ENCODE measurements at regions not wholly inside any gene's neighbourhood (a gene's known extent, or its start where the extent isn't known, plus 50 kb on each side); places are given as distances from the start of the nearest gene placed in this dataset.

DNA sequence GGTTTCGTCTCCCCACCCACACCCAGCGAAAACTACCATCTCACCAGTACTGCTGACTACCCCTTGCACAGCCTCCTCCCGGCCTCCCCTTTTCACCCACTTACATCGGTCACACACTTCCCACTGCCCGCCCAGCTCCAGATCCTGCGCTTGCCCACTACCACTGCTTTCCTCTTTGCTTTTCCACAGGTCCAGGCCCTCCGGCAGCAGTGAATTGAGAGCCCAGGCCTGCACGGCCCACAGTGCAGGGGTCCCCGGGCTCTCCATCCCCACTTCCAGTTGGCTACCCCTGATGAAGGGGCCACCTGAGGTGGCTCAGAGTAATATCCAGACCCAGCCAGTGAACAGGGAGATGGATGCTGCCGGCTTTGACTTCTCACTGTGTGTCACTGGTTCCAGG lies 120.2 kb upstream of the FSTL4 start:
- no peaks in the 10 kb centered on the region for H3K27me3 ChIP-seq (ENCODE audit: control insufficient read depth, insufficient read depth, low read length)
- H3K36me3 ChIP-seq (ENCODE audit: control insufficient read depth, insufficient read depth, low read length), result no peaks in the 10 kb centered on the region
- no peaks in the 10 kb centered on the region for H3K4me1 ChIP-seq (ENCODE audit: control insufficient read depth, insufficient read depth, low read length)
- H3K9me3 ChIP-seq (ENCODE audit: control insufficient read depth, low read length), result no peaks in the 10 kb centered on the region
- H3K4me3 ChIP-seq (ENCODE audit: low read length), result no peak overlapping the region
- H3K9ac ChIP-seq (ENCODE audit: low read length), result no peak overlapping the region

DNA sequence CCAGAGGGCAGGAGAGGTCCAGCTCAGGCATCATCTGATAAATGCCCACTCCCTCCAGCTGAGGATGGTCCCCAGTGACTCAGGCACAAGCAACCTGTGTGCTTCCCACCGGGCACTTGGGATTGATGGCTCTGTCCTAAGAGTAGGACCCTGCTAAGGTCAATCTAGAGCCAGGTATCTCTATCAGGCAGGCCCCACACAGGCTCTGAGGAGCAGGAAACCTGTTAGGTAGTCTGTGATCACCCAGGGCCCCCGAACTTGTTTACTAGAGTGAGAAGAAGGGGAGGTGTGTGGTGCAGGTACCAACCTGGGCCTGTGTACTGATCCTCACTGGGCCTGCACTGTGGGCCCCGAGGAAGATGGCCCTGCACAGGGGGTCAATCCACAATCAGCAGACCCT lies 119.6 kb upstream of the FSTL4 start:
- Histone ChIP-seq H3K9ac (ENCODE audit: low read length) (no peak overlapping the region), H3K27me3 (ENCODE audit: control insufficient read depth, insufficient read depth, low read length) (no peaks in the 10 kb centered on the region), H3K4me3 (ENCODE audit: low read length) (no peak overlapping the region), H3K9me3 (ENCODE audit: control insufficient read depth, low read length) (no peaks in the 10 kb centered on the region), H3K36me3 (ENCODE audit: control insufficient read depth, insufficient read depth, low read length) (no peaks in the 10 kb centered on the region), H3K4me1 (ENCODE audit: control insufficient read depth, insufficient read depth, low read length) (no peaks in the 10 kb centered on the region)

DNA sequence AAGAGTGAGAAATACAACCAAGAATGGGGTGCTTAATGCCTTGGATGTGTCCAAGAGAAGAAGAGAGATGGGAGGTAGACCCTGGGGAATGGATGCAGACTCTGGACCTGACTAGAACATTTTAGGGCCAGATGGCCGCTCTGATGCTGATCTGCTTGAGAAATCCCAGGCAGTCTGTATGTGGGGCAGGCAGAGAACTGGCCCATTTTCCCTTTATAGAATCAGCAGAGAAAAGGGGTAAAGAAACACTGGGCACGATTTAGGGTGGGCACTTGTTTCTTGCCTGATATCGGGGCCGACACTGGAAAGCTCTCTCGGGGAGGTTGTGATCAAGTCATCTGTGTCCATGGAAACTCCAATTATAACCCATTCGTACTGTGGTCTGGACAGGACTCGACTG lies 118.5 kb upstream of the FSTL4 start:
- Histone ChIP-seq H3K9me3 (ENCODE audit: control insufficient read depth, low read length) (no peaks in the 10 kb centered on the region), H3K36me3 (ENCODE audit: control insufficient read depth, insufficient read depth, low read length) (no peaks in the 10 kb centered on the region), H3K4me1 (ENCODE audit: control insufficient read depth, insufficient read depth, low read length) (no peaks in the 10 kb centered on the region), H3K9ac (ENCODE audit: low read length) (no peak overlapping the region), H3K27me3 (ENCODE audit: control insufficient read depth, insufficient read depth, low read length) (no peaks in the 10 kb centered on the region), H3K4me3 (ENCODE audit: low read length) (no peak overlapping the region)

DNA sequence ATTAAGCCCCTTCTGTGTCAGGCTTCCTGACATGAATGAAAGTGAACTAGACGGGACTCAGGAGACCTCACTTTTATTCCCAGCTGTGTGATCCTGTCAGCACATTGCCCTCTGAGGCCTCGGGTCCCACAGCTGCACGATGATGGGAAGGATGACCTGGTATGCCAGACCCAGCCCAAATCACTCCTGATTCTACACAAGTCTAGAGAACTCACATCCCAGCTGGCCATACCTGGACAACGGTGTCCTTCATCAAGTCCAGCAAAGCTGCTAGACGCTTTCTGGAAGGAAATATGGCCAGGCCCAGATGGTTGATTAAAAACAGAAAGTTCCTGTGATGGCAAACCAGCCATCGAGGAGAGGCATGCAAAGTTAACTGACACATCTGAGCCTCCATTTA lies 118.0 kb upstream of the FSTL4 start:
- no peaks in the 10 kb centered on the region for H3K9me3 ChIP-seq (ENCODE audit: control insufficient read depth, low read length)
- no peak overlapping the region for H3K4me3 ChIP-seq (ENCODE audit: low read length)
- H3K4me1 ChIP-seq (ENCODE audit: control insufficient read depth, insufficient read depth, low read length), result no peaks in the 10 kb centered on the region
- H3K27me3 ChIP-seq (ENCODE audit: control insufficient read depth, insufficient read depth, low read length), result no peaks in the 10 kb centered on the region
- H3K9ac ChIP-seq (ENCODE audit: low read length), result no peak overlapping the region
- H3K36me3 ChIP-seq (ENCODE audit: control insufficient read depth, insufficient read depth, low read length), result no peaks in the 10 kb centered on the region

DNA sequence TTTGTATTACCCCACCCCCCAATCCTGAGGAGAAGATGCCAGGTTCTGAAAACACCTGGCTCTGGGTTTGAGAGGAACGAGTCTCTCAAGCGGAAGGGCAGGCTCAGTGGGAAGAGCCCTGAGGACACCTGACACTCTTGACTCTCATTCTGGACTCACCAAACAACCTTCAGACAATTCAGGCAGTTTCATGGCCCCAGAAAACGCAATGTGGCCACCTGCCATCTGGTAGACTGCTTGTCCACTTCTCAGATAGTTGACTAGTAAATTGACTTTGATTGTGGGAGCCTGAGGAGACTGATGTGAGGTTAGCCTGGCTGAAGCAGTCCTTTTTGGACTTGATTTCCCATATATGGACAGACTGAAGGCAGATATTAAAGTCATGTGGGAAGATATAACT lies 117.5 kb upstream of the FSTL4 start:
- no peaks in the 10 kb centered on the region for H3K9me3 ChIP-seq (ENCODE audit: control insufficient read depth, low read length)

DNA sequence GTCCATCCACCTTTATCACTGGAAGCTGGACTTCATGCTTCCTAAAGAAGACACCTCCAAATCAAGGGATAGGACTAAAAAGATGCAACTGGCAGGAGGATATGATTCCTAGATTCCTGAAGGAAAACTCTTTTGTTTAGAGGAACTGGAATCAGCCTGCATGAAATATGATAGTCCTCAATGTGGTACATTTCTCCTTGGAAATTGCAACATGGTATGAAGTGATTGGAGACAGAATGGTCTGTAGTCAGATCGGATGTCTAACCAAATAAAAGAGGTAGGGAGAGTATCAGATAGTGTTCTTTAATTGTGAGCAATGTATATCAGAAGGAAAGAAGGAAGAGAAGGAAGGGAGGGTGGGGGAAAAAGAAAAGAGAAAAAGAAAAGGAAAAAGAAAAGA lies 116.1 kb upstream of the FSTL4 start:
- H3K27me3 ChIP-seq (ENCODE audit: control insufficient read depth, insufficient read depth, low read length), result no peaks in the 10 kb centered on the region
- no peak overlapping the region for H3K4me3 ChIP-seq (ENCODE audit: low read length)
- H3K9ac ChIP-seq (ENCODE audit: low read length), result no peak overlapping the region
- H3K4me1 ChIP-seq (ENCODE audit: control insufficient read depth, insufficient read depth, low read length), result no peaks in the 10 kb centered on the region
- no peaks in the 10 kb centered on the region for H3K9me3 ChIP-seq (ENCODE audit: control insufficient read depth, low read length)
- H3K36me3 ChIP-seq (ENCODE audit: control insufficient read depth, insufficient read depth, low read length), result no peaks in the 10 kb centered on the region

More for the DNA sequence above, 117.5 kb upstream of the FSTL4 start:
- H3K27me3 ChIP-seq (ENCODE audit: control insufficient read depth, insufficient read depth, low read length), result no peaks in the 10 kb centered on the region
- no peaks in the 10 kb centered on the region for H3K36me3 ChIP-seq (ENCODE audit: control insufficient read depth, insufficient read depth, low read length)
- no peak overlapping the region for H3K4me3 ChIP-seq (ENCODE audit: low read length)
- no peaks in the 10 kb centered on the region for H3K4me1 ChIP-seq (ENCODE audit: control insufficient read depth, insufficient read depth, low read length)
- no peak overlapping the region for H3K9ac ChIP-seq (ENCODE audit: low read length)

DNA sequence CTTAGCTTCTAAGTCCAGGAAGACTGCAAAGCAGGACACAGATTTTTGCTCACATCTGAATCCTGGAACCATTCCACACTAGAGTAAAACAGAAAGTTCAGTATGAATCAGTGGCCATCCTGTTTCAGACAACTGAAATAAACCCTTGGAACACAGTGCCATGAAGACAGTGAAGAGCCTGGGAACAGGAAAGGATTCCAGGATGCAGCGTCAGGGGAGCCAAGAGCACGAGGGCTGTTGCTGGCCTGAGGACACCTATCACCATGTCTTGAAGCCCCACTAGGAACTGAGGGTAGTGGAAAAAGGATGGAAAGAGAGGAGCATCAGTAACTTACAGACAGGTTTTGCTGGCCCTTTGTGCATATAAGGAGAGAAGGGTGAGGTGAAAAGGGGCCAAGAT lies 115.3 kb upstream of the FSTL4 start:
- no peaks in the 10 kb centered on the region for H3K27me3 ChIP-seq (ENCODE audit: control insufficient read depth, insufficient read depth, low read length)
- H3K4me3 ChIP-seq (ENCODE audit: low read length), result no peak overlapping the region
- no peaks in the 10 kb centered on the region for H3K9me3 ChIP-seq (ENCODE audit: control insufficient read depth, low read length)
- H3K9ac ChIP-seq (ENCODE audit: low read length), result no peak overlapping the region
- H3K36me3 ChIP-seq (ENCODE audit: control insufficient read depth, insufficient read depth, low read length), result no peaks in the 10 kb centered on the region
- no peaks in the 10 kb centered on the region for H3K4me1 ChIP-seq (ENCODE audit: control insufficient read depth, insufficient read depth, low read length)

GRCh38 chr5:133723651-133724366 lies 111.5 kb upstream of the FSTL4 start:
- Histone ChIP-seq H3K4me3 (ENCODE audit: low read length) (no peak overlapping the region), H3K4me1 (ENCODE audit: control insufficient read depth, insufficient read depth, low read length) (no peaks in the 10 kb centered on the region), H3K36me3 (ENCODE audit: control insufficient read depth, insufficient read depth, low read length) (no peaks in the 10 kb centered on the region), H3K27me3 (ENCODE audit: control insufficient read depth, insufficient read depth, low read length) (no peaks in the 10 kb centered on the region), H3K9ac (ENCODE audit: low read length) (no peak overlapping the region), H3K9me3 (ENCODE audit: control insufficient read depth, low read length) (no peaks in the 10 kb centered on the region)

- Histone ChIP-seq H3K9me3 (ENCODE audit: control insufficient read depth, low read length) (no peaks in the 10 kb centered on the region), H3K36me3 (ENCODE audit: control insufficient read depth, insufficient read depth, low read length) (no peaks in the 10 kb centered on the region), H3K4me3 (ENCODE audit: low read length) (no peak overlapping the region), H3K27me3 (ENCODE audit: control insufficient read depth, insufficient read depth, low read length) (no peaks in the 10 kb centered on the region), H3K9ac (ENCODE audit: low read length) (no peak overlapping the region), H3K4me1 (ENCODE audit: control insufficient read depth, insufficient read depth, low read length) (no peaks in the 10 kb centered on the region)
These were observed 110.8 kb upstream of the FSTL4 start for GRCh38 chr5:133723126-133723525.

DNA sequence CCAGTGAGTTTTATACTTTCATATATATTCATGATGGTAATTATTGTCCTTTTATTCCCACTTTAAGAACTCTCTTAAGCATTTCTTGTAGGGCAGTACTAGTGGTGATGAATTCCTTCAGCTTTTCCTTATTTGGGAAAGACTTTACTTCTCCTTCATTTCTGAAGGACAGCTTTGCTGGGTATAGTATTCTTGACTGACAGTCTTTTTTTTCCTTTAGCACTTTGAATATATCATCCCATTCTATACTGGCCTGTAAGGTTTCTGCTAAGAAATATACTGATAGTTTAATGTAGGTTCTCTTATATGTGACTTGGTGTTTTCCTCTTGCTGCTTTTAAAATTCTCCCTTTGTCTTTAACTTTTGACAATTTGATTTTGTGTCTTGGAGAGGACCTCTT lies 109.0 kb upstream of the FSTL4 start:
- H3K9me3 ChIP-seq (ENCODE audit: control insufficient read depth, low read length), result no peaks in the 10 kb centered on the region
- no peaks in the 10 kb centered on the region for H3K27me3 ChIP-seq (ENCODE audit: control insufficient read depth, insufficient read depth, low read length)

GRCh38 chr5:133718457-133718856 lies 106.1 kb upstream of the FSTL4 start:
- Histone ChIP-seq H3K27me3 (ENCODE audit: control insufficient read depth, insufficient read depth, low read length) (no peaks in the 10 kb centered on the region), H3K9me3 (ENCODE audit: control insufficient read depth, low read length) (no peaks in the 10 kb centered on the region), H3K36me3 (ENCODE audit: control insufficient read depth, insufficient read depth, low read length) (no peaks in the 10 kb centered on the region), H3K4me3 (ENCODE audit: low read length) (no peak overlapping the region), H3K4me1 (ENCODE audit: control insufficient read depth, insufficient read depth, low read length) (no peaks in the 10 kb centered on the region), H3K9ac (ENCODE audit: low read length) (no peak overlapping the region)

More for the DNA sequence above, 109.0 kb upstream of the FSTL4 start:
- H3K9ac ChIP-seq (ENCODE audit: low read length), result no peak overlapping the region
- no peak overlapping the region for H3K4me3 ChIP-seq (ENCODE audit: low read length)
- no peaks in the 10 kb centered on the region for H3K4me1 ChIP-seq (ENCODE audit: control insufficient read depth, insufficient read depth, low read length)
- H3K36me3 ChIP-seq (ENCODE audit: control insufficient read depth, insufficient read depth, low read length), result no peaks in the 10 kb centered on the region

DNA sequence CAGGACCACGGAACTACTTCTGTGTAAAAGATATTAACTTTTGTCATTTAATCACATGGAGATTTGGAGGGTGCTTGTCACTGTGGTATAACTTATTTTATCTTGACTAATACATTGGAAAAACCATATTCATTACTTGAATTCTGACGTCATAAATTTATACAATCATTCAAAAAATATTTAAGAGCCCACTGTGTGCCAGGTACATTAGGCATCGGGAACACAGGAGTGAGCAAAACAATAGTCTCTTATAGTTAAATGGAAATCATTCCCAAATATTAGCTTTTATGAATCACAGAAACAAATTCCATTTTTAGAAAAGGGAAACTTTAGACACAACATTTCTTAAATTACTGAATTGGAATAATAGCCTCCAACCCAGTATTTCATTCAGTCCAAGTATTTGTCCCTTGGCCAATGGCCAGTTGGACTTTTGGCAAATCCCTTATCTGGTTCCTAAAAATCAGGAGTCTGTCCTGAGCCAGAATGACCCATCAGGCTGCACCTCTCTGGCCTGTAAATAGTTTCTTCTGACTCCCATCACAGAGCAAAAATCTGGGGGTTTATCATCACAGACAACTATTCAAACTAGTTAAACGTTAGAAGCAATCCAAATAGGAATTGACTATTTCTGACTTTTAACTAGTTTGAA lies 104.3 kb upstream of the FSTL4 start:
- no peak overlapping the region for H3K4me3 ChIP-seq (ENCODE audit: low read length)
- H3K9me3 ChIP-seq (ENCODE audit: control insufficient read depth, low read length), result no peaks in the 10 kb centered on the region
- H3K36me3 ChIP-seq (ENCODE audit: control insufficient read depth, insufficient read depth, low read length), result no peaks in the 10 kb centered on the region
- no peaks in the 10 kb centered on the region for H3K4me1 ChIP-seq (ENCODE audit: control insufficient read depth, insufficient read depth, low read length)
- H3K9ac ChIP-seq (ENCODE audit: low read length), result no peak overlapping the region
- no peaks in the 10 kb centered on the region for H3K27me3 ChIP-seq (ENCODE audit: control insufficient read depth, insufficient read depth, low read length)

Measured in mucosa of stomach (tissue), 1 donor.